H1 (cell line): ENCODE measurements at regions not wholly inside any gene's neighbourhood (a gene's known extent, or its start where the extent isn't known, plus 50 kb on each side); places are given as distances from the start of the nearest gene placed in this dataset.

ENCODE experiments used
- CTCF ChIP-seq, 3 experiments: IDR thresholded peaks; 1 replicate in 2 of 3; 2 replicates in 1 of 3; pipeline versions ENCODE4 v1.5.1 to v1.6.1; 2011; ENCODE audit warnings: low read length in 3 of 3, mild to moderate bottlenecking in 3 of 3, inconsistent platforms in 2 of 3, low read depth in 1 of 3, moderate library complexity in 1 of 3; ENCODE audit not compliant: insufficient read depth in 1 of 3; ENCODE audit errors: control extremely low read depth in 1 of 3
- EP300 ChIP-seq, 2 experiments: IDR thresholded peaks; 1 replicate in 1 of 2; 2 replicates in 1 of 2; pipeline ENCODE4 v1.6.1; 2011 to 2012; ENCODE audit warnings: low read depth in 2 of 2, low read length in 2 of 2, mild to moderate bottlenecking in 2 of 2, borderline replicate concordance in 1 of 2, inconsistent platforms in 1 of 2, moderate library complexity in 1 of 2
- POLR2A ChIP-seq, 2 experiments: IDR thresholded peaks; 1 replicate in 1 of 2; 2 replicates in 1 of 2; pipeline ENCODE4 v1.6.1; 2011; ENCODE audit warnings: low read depth in 2 of 2, low read length in 2 of 2, mild to moderate bottlenecking in 2 of 2; ENCODE audit errors: control extremely low read depth in 1 of 2
- TEAD4 ChIP-seq: IDR thresholded peaks from 2 replicates; pipeline ENCODE4 v1.6.1; 2012; ENCODE audit warnings: low read depth, low read length, inconsistent platforms, mixed read lengths

- TF ChIP-seq EP300 (IDR thresholded peaks at IDR 0.05; ENCODE audit: borderline replicate concordance in 1 of 2, low read depth in 2 of 2, low read length in 2 of 2) (no peak), CTCF (IDR thresholded peaks at IDR 0.05; ENCODE audit: control extremely low read depth in 1 of 3, insufficient read depth in 1 of 3, low read depth in 1 of 3, low read length in 3 of 3) (no peak), POLR2A (IDR thresholded peaks at IDR 0.05; ENCODE audit: control extremely low read depth in 1 of 2, low read depth in 2 of 2, low read length in 2 of 2) (no peak), TEAD4 (no peak)
These were observed 128.9 kb upstream of the TP63 start for GRCh38 chr3:189502256-189502655.
